DND-41 (cell line): ENCODE measurements at regions not wholly inside any gene's neighbourhood (a gene's known extent, or its start where the extent isn't known, plus 50 kb on each side); places are given as distances from the start of the nearest gene placed in this dataset.

Source experiments
- EZH2 ChIP-seq: IDR thresholded peaks from 3 replicates; pipeline ENCODE4 v1.6.1; 2012; ENCODE audit warnings: borderline replicate concordance, low read depth, mild to moderate bottlenecking, moderate library complexity, low read length, inconsistent platforms; ENCODE audit not compliant: severe bottlenecking
- TF ChIP-seq, protein P1 (sequence below): IDR thresholded peaks from 2 replicates; pipeline ENCODE4 v1.5.1; 2012; ENCODE audit warnings: borderline replicate concordance, low read length, moderate library complexity, mild to moderate bottlenecking; ENCODE audit not compliant: poor library complexity, severe bottlenecking; ENCODE audit errors: extremely low read depth

DNA sequence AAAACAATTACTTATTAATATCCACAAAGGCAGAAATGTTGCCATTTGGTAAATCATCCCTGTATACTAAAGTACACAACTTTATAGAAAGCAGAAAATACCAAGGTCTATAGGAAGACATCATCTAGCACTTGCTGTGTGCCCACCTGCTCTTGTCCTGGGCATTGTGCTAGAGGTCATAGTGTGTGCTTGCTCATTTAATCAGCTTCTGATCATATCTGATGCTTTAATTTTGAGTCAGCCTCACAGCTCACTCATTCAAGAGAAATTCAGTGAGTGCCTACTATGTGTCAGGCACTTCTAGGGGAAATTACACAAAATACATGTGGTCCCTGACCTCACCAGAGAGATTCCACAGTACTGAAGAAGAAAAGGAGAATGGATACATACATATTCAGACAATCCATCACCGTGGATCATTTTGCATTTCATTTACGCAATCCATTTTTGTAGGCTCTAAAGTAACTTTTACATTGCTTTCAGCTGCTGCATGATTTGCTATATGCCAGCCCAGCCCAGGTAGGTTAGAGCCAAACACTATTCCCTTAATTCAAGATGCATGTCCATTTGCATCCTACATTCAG lies 167.9 kb upstream of the MCHR2 start:
- TF ChIP-seq, protein P1, sequence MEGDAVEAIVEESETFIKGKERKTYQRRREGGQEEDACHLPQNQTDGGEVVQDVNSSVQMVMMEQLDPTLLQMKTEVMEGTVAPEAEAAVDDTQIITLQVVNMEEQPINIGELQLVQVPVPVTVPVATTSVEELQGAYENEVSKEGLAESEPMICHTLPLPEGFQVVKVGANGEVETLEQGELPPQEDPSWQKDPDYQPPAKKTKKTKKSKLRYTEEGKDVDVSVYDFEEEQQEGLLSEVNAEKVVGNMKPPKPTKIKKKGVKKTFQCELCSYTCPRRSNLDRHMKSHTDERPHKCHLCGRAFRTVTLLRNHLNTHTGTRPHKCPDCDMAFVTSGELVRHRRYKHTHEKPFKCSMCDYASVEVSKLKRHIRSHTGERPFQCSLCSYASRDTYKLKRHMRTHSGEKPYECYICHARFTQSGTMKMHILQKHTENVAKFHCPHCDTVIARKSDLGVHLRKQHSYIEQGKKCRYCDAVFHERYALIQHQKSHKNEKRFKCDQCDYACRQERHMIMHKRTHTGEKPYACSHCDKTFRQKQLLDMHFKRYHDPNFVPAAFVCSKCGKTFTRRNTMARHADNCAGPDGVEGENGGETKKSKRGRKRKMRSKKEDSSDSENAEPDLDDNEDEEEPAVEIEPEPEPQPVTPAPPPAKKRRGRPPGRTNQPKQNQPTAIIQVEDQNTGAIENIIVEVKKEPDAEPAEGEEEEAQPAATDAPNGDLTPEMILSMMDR = no peak
- no peak for TF ChIP-seq EZH2
